HG03571 (cell line): ENCODE measurements at regions not wholly inside any gene's neighbourhood (a gene's known extent, or its start where the extent isn't known, plus 50 kb on each side); places are given as distances from the start of the nearest gene placed in this dataset.

Experiments
- ATAC-seq: cut with Tn5 transposase; IDR thresholded peaks from one replicate; pipeline ENCODE4 v1.9.1; 2021; ENCODE audit not compliant: unreplicated experiment

DNA sequence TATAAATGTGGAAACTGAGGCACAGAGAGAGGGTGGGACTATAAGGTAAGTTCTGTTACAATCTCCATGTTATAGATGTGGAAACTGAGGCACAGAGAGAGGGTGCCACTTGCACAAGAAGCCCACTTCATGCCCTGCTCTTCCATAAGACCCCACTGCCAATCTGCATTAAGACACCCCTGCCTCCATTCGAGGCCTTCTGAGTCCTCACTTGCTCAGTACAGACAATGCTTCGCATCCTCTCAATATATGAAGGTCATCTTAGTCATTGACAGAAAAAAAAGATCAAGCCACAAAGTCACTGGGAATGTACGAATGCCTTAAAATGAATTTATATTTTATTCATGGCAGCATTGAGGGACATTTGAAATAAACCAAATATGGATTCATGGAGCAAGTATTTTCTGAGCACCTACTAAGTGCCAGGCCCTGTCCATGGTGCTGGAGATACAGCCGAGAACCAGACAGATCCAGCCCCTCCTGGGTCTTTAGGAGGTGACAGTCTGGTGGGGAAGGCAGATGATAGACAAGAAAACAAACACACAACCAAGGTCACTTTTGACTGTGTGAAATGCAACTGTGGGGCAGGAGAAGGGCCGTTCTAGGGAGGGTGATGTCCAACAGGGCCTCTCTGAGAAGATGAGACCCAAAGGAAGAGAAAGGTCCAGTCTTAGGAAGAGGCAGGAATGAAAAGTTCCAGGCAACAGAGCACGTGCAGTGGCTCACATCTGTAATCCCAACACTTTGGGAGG is 92.5 kb upstream of the PTPN1 start:
- ATAC-seq = no peak

DNA sequence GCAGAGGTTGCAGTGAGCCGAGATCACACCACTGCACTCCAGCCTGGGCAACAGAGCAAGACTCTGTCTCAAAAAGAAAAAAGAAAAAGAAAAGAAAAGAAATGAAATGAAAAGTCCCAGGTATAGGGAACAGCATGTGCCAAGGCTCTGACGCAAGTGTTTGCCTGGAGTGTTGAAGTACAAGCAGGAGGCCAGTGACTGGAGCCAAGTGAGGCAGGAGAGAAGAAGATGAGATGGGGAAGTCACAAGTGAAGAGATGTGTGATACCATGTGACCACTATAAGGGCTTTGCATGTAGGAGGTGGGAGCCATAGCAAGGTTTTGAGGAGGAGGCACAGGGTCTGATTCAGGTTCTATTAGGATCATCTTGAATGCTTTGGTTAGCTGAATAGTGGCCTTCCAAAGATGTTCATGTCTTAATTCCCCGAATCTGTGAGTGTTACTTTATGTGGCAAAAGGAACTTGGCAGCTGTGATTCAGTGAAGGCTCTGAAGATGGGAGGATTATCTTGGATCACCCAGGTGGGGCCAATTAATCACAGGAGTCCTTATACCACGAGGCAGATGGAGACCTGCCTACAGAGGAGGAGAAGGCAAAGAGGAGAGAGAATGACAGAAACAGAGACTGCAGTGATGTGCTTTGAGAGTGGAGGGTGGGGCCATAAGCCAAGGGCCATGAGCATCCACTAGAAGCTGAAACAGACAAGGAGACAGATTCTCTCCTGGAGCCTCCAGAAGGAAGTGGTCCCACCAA is 91.1 kb upstream of the PTPN1 start:
- ATAC-seq = no peak

DNA sequence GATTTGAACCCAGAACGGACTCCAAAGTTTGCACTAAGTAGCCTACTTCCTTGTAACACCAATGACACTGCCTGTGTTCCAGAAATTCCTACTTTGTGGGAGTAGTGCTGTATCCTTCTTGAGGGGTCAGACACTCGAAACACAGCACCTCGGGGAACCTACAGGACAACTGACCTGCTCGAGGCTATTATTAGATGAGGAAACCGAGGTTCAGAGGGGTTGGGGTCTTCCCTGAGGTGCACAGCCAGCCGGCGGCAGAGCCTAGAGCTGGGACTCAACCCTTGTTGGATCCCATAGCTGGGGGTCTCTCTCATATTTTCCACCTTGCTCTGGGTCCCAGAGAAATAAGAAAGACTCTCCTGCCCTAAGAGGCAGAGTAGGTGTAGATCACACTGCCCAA is 89.8 kb upstream of the PTPN1 start:
- no peak for ATAC-seq

DNA sequence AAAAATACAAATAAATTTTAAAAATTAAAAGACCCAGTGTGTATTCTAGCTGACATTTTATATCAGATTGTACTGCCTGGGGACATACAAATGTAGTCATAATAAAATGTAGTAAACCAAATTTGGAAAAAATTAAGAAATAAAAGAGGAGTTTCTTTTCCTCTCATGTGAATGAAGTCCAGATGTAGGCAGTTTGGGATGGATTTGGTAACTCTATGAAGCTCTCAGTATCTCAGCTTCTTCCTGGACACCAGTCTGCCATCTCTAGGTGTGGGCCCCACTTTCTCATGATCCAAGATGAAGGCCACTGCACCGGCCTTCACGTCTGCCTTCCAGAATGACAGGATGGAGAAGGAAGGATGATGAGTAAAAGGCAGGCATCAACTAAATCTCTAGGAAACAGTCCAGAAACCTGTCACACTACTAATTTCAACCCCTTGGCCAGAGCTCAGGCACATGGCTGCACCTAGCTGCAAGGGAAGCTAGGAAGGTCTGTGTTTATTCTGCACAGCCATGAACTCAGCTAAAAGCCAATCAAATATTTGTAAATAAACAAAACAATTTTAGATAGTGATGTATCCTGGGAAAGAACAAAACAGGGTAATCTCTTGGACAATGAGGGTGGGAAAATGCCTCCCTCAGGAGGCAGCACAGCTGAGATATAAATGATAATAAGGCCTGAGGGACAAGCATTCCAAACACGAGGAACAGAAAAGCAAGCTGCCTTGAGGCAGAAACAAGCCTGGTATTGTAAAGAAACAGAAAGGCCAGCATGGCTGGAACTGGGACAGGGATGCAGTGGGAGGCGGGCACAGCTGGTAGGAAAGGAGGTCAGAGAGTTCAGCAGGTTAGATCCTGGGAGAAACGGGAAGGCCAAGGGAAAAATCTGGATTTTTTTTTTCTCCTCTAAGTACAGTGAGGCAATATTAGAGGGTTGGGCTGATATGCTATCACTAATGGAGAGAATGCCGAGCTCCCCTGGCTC is 88.5 kb upstream of the PTPN1 start:
- ATAC-seq = no peak

DNA sequence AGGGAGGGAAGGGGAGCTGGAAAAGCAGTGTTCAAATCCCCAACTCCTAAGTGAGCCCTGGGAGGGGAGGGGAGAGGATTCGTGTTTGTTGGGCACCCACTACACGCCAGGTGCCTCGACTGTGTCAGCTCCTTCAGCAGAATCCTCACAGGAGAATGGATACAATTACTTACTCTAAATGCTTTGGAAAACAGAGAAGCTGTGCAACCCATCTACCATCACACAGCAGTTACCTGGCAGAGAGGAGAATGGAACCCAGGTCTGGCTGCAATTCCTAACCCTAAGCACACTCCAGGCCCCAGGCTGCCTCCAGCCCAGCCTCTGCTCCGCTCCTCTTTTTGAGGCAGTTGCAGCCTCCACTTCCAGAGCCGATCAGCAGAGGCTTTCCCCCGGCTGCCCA is 86.4 kb upstream of the PTPN1 start:
- ATAC-seq = no peak

DNA sequence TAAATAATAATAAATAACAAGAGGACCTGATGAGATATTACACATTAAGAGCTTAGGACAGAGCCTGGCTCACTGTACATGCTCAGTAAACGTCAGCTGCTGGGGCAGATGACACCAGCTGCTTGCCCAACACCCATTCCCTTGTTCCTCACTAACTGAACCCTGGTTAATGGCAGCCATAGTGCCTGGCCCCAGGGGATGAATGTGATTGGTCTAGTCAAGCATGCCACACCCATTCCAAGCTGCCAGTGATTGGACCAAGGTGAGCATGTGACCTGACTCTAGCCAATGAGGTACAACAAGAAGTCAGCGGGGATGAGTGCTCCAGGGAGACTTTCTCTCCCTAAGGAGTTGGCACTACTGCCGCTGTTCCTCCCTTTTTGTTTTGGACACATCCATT is 85.1 kb upstream of the PTPN1 start:
- ATAC-seq = no peak

DNA sequence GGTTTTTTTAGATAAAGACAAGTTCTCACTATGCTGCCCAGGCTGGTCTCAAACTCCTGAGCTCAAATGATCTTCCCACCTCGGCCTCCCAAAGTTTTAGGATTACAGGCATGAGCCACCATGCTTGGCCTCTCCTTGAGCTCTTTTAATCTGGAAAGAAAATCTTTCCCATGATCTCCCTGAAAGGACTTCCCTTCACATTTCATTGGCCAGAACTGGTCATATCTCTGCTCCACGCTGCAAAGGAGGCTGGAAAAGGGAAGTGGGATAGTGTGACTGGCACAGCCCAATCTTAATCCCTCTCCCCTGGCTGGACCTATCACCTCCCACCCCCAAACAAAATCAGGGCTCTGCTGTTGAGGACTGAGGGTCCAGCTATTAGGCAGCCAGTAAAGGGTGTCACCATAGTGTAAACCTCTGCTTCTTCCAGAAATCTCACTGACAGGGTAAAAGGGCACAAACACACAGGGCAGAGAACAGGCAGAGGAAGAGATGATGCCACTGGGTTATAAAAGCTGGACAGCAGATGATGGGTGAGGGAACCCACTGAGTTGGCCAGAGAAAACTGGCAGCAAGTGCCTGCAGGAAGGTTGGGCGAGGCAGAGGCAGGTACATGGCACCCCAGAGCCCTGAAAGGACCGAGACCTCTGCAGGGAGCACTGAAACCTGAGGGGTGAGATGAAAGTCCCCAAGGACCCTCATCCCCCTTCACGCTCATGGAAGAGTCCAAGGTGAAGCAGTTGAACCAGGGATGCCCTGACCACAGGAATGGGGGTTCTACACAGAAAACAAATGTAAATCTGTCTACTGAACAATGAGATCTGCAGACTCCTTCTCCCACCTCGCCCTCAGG is 83.1 kb upstream of the PTPN1 start:
- no peak for ATAC-seq

DNA sequence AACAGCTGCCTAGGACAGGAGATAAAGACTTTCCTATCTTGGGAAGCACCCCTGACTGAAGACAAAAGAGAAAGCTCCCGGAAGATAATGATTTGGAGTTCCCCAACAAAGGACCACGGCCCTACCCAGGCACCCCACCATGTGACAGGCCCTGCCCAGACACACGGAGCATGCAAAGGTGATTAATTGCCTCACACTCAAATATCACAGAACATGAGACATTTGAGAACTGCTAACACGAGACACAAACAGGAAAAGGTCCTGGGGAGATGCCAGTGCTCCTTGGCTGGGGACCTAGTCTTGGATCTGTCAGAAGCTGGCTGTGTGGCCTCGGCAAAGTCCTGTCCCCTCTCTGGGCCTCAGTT is 82.5 kb upstream of the PTPN1 start:
- no peak for ATAC-seq

DNA sequence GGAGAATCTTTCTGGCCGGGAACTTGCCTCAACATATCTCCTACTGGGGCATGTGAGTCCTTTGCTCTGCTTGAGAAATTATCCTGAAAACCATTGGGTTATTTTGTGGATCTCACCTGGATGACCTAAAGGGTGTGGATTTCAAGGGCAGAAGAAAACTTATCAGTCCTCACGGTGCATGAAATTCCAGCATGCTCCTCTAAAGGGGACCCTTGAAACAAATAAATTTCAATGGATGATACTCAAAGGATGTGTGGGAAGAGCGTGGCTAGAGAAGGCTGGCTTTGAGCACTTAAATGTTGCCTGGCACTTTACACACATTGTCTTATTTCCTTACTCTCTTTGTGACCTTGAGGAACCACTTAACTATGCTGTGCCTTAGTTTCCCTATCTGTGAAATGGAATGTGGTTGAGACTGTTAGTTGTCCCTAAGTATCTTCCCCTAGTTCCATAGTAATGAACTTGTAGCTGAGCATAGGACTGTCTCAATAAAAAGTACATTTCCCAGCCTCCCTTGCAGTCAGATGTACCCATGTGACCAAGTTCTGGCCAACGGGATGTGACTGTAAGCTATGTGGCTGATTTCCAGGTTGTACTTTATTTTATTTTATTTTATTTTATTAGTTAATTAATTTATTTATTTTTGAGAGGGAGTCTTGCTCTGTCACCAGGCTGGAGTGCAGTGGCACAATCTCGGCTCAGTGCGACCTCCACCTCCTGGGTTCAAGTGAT is 81.9 kb upstream of the PTPN1 start:
- no peak for ATAC-seq

DNA sequence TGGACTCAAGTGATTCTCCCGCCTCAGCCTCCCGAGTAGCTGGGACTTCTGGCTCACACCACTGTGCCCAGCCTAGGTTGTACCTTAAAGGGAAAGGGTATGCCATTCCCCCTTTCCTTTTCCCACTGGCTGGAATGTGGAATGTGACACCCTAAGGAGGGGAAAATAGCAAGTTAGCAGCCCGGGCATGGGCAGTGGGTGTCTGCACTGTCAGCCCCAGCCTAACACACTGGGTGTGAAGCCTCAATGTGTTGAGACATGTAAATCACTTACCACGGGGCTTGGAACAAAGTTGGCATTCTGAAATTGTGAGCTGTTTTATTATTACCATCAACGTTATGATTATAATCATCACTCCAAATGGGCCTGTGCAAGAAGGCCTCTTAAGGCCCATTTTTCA is 80.8 kb upstream of the PTPN1 start:
- no peak for ATAC-seq

DNA sequence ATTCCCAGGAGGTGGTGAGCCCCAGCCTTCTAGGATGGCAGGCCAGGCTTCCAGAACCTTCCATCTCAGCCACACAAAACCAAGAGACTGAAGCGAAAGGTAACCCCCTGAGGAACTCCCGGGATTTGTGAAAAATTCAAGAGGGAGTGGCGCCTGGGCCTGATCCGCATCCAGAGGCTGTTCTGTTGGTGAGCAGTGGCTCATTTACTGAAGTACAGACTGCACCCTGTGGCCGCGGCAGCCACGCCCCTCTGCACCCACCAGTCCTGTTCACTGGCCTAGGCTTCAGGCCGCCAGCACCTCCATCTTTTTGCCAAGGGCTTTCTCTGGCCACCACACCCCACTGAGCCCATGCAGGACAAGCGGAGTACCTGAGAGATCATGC is 79.1 kb upstream of the PTPN1 start:
- ATAC-seq = no peak

DNA sequence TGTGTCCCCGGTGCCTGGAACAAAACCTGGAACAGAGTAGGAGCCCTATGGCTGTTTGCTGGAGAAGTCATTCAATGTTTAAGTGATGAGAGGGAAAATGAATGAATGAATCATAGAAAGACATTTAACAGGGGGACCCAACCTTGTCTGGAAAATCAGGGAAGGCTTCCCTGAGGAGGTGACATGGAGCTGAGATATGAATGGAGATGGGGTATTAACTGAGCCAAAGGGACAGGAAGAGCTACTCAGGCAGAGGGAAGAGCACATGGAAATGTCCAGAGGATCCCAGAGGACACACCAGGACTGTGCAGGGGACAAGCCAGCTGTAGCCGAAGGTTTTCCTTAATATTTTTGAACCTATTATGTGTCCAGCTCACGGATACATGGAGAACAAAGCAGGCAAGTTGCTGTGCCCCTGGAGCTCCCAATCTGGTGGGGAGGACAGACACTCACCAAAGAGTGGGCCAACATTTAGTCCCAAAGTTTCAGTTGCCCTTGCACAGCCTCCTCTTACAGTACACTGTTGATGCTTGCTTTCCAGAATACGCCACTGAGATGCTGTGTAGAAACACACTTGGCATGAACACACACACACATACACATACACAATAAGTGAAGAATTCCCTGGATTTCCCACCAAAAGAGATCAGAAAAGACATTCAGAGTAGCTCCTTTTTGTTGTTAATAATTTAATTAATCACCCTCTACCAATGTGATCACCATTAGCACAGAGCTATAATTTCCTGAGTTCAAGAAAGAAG is 77.0 kb upstream of the PTPN1 start:
- ATAC-seq = no peak

DNA sequence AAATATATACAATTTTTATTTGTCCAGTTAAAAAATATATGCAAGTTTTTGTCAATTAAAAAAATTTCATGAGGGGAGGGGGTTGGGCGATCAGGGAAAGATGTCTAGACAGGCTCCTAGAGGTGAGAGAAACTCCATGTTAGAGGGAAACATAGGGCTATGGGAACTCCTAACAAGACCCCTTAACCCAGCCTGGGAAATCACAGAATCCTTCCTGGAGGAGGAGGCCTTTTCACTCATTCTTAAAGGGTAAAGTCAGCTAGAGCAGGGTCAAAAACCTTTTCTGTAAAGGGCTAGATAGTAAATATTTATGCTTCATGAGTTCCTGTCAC is 75.9 kb upstream of the PTPN1 start:
- no peak for ATAC-seq

DNA sequence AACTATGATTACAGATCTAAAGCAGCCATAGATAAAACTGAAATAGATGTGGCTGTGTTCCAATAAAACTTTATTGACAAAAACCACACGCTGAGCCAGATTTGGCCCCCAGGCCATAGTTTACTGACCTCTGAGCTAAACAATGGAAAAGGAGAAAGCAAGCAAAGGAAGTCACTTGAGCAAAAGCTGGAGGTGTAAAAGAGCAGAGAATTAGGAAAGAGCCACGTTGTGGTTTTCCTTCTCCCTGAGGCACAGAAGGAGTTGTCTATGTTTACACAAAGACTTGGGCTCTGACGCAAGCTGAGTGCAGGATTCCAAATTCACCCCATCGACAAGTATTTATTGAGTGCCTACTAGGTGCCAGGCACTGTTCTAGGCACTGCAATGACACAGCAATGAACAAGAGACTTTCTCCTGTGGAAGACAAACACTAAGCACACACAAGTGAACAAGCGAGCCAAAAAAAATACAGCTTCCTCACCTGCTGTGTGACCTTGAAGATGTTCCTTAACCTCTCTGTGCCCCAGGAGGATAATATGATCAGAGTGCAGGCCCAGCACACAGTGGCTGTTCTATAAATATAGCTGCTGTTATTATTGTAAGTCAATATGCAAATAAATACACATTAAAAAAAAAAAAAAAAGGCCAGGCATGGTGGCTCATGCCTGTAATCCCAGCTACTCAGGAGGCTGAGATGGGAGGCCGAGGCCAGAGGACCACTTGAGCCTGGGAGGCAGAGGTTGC is 75.4 kb upstream of the PTPN1 start:
- no peak for ATAC-seq

DNA sequence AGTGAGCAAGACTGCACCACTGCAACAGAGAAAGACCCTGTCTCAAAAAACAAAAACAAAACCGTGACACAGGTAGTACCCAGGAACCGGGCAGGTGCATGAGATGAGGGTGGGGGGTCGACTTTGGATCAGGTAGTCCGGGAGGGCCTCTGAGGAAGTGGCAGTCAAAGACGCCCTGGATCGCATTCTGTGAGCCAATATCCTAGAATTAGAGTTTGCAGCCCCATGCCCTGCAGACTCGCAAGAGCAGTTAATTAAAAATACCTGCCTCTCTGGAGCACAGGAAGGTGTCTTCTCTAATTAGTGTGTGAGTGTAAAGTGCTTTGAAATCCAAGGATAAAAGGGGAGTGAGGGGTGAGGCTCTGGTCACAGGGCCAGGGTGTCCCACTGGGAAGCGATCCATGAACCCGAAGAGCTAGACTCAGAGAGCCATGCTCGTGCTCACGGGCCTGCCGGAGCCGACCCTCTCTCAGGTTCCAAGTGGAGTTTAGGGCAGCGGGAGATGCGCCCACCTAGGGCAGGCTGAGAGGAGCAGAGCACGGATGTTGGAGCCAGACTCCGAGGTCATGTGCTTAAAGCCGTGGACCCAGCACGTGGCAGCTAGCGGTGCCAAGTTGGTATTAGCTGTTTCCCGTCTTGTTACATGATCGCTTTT is 74.7 kb upstream of the PTPN1 start:
- no peak for ATAC-seq

DNA sequence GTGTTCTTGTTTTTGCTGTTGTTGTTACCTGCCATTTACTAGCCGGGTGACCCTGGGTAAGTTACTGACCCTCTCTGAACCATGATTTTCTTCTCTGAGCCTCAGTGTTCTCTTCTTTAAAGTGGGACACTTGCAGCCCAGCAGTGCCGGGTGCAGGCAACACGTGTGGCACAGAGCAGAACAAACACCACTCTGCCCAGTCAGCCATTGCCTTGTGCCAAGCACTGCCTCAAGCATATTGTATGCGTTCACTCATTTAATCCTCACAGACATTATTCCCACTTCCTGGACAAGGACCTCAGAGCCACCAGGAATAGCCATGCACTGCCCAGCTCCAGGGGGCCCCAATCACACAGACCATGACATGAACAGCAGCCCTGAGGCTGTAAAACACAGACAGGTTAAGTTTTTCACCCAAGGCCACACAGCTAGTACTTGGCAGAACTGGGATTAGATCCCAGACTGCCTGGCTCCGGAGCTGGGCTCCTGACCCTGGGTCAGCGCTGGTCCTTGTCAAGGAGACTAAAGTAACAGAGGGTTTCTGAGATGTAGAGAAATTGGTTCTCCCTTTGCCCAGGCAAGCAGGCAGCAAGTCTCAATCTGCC is 74.0 kb upstream of the PTPN1 start:
- no peak for ATAC-seq

DNA sequence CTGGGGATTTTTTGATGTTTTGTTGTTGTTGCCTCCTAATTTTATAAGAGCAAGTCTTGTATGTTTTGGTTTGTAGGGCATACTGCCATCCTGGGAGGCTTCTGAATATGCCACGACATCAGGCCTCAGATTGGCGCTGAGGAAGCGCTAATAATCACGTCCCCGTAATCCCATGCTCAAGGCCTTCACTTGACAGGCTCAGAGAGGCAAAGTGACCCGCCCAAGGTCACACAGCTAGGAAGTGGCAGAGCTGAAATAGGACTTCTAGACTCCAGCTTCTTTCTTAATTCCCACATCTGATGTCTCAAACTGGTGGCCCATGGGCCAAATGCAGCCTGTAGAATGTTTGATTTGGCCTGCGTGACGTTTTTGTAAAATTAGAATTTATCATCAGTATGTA is 73.5 kb upstream of the PTPN1 start:
- ATAC-seq = no peak

DNA sequence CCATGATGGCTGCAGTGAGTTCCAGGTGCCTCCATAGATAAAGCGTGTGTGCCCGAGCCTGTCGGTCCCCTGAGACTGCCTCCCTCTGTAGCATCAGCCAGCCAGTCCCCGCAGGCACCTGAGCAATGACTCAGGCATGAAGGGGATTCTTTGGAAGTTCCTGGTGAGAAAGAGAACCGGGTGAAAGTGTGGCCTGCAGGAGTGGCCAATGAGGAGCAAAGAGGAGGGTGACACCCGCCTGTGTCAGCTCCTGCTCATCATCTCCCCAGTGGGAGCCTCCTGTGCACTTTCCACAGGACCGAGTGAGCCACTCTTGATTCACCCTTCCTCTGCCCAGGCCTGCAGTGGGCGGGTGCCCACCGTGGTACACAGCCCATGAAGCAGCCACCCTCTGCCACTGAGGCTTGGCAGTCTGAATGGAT is 71.2 kb upstream of the PTPN1 start:
- ATAC-seq = no peak
